ENCODE measurements at regions not wholly inside any gene's neighbourhood (a gene's known extent, or its start where the extent isn't known, plus 50 kb on each side); places are given as distances from the start of the nearest gene placed in this dataset.

GRCh38 chr10:88113657-88114272, 250.3 kb downstream of the PTEN start:
- TF ChIP-seq CTCF (IDR thresholded peaks at IDR 0.05), result no peak
- TF ChIP-seq SIN3A (IDR thresholded peaks at IDR 0.05; ENCODE audit: borderline replicate concordance, insufficient read depth, low read depth, low read length), result no peak
- TF ChIP-seq POLR2AphosphoS5 (IDR thresholded peaks at IDR 0.05; ENCODE audit: low read depth, low read length), result no peak

Data from Panc1 (cell line).